ENCODE measurements at regions not wholly inside any gene's neighbourhood (a gene's known extent, or its start where the extent isn't known, plus 50 kb on each side); places are given as distances from the start of the nearest gene placed in this dataset.

DNA sequence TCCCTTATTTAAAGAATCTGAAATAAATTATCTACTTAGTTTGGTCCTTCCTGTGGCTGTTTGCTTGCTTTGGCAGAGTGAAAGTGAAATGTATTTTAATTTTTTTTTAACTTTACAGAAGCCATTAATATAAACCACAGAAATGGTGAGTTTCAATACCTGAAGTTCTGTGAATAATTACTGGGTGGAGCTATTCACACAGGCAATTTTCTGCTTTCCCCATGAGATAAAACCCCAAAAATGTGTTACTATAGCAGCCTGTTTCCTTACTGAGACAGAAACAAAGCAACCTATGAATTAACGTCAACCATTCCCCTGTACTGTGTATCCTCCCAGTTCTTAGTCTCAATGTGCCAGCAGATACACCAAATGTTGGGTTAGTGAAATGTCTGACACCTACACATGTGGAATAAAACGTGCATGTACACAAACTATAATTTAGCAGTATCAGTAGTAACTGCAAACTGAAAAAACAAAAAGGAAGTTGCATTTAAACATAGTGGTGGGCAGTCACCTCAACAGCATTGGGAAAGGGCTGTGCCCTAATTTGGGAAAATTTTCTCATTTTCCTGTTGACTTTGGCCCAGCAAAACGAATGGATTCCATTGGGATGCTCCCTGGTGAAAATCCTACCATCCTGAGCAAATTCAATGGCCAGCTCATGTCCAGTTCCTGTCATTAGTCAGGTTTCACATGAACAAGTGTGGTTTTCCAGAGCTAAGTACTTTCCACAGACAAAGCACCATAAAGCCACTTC, 73.1 kb upstream of the RMDN2 start:
- Histone ChIP-seq H3K4me1 (no peaks in the 10 kb centered on the region), H3K36me3 (replicated peaks) (no peaks in the 10 kb centered on the region), H3K9me3 (no peaks in the 10 kb centered on the region; the same call in 1 of the 2 replicates), H3K4me3 (no peak overlapping the region), H3K27me3 (ENCODE audit: low read depth) (no peaks in the 10 kb centered on the region; the same call in 1 of the 2 replicates)
- in situ Hi-C loops (cut with MboI; ENCODE audit: low sequenced_read_pairs): no loop called here
- DNase-seq (ENCODE audit: low spot score in 2 of 2): no peak

GRCh38 chr2:37852585-37853014, 72.5 kb upstream of the RMDN2 start:
- no peaks in the 10 kb centered on the region for H3K36me3 ChIP-seq (replicated peaks)
- in situ Hi-C loops (cut with MboI; ENCODE audit: low sequenced_read_pairs): no loop called here
- H3K27me3 ChIP-seq (ENCODE audit: low read depth): no peaks in the 10 kb centered on the region; the same call in 1 of the 2 replicates
- DNase-seq (ENCODE audit: low spot score in 2 of 2): no peak
- H3K9me3 ChIP-seq: no peaks in the 10 kb centered on the region; the same call in 1 of the 2 replicates
- no peak overlapping the region for H3K4me3 ChIP-seq
- no peaks in the 10 kb centered on the region for H3K4me1 ChIP-seq

- in situ Hi-C loops (cut with MboI; ENCODE audit: low sequenced_read_pairs): no loop called here
- H3K9me3 ChIP-seq: no peaks in the 10 kb centered on the region
- no peak for DNase-seq (ENCODE audit: low spot score in 2 of 2)
- no peaks in the 10 kb centered on the region; the same call in 1 of the 2 replicates for H3K27me3 ChIP-seq (ENCODE audit: low read depth)
- H3K36me3 ChIP-seq (replicated peaks): no peaks in the 10 kb centered on the region
- no peaks in the 10 kb centered on the region for H3K4me1 ChIP-seq
- no peak overlapping the region for H3K4me3 ChIP-seq
These were observed 70.3 kb upstream of the RMDN2 start for GRCh38 chr2:37854676-37855282.

DNA sequence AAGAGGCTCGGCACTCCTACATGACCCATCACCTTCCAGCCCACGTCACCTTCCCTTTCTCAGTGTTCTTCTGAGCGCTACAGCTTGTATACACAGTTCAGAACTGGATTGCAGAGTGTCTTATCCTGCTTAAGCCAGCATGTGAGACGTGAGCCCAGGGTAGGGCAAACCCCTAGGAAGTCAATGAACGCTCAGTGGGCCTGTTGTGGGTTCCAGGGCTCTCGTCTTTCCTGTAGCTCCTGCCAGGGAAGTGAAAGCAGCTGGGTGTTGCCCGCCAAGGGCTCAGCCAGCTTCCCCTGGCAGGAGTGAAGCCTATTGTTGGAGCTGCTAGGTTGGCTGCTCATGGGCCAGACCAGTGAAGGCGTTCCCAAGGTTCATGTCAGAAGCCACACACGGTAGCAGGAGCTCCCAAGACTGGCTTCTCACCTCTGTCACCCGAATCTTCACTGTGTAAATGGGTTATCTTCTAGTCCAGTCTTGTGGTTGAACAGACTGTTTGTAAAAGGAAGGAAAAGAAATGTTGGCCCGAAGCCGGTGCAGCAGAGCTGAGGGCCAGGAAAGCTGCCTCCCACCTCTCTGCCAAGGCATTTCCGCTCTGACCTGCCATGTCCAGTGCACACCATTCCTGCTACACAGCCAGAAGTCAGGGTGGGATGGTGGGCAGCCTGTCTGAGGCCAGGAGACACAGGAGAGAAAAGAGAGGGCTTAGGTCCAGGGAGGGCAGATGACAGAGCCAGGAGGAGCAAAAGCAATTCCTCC, 69.6 kb upstream of the RMDN2 start:
- no peaks in the 10 kb centered on the region; the same call in 1 of the 2 replicates for H3K27me3 ChIP-seq (ENCODE audit: low read depth)
- no peak overlapping the region for H3K4me3 ChIP-seq
- H3K9me3 ChIP-seq: no peaks in the 10 kb centered on the region
- in situ Hi-C loops (cut with MboI; ENCODE audit: low sequenced_read_pairs): no loop called here
- H3K4me1 ChIP-seq: no peaks in the 10 kb centered on the region
- no peak for DNase-seq (ENCODE audit: low spot score in 2 of 2)
- H3K36me3 ChIP-seq (replicated peaks): no peaks in the 10 kb centered on the region

GRCh38 chr2:37856101-37856751, 68.9 kb upstream of the RMDN2 start:
- Histone ChIP-seq H3K9me3 (no peaks in the 10 kb centered on the region), H3K27me3 (ENCODE audit: low read depth) (no peaks in the 10 kb centered on the region; the same call in 1 of the 2 replicates), H3K4me3 (no peak overlapping the region), H3K36me3 (replicated peaks) (no peaks in the 10 kb centered on the region), H3K4me1 (no peaks in the 10 kb centered on the region)
- DNase-seq (ENCODE audit: low spot score in 2 of 2): no peak
- in situ Hi-C loops (cut with MboI; ENCODE audit: low sequenced_read_pairs): no loop called here

DNA sequence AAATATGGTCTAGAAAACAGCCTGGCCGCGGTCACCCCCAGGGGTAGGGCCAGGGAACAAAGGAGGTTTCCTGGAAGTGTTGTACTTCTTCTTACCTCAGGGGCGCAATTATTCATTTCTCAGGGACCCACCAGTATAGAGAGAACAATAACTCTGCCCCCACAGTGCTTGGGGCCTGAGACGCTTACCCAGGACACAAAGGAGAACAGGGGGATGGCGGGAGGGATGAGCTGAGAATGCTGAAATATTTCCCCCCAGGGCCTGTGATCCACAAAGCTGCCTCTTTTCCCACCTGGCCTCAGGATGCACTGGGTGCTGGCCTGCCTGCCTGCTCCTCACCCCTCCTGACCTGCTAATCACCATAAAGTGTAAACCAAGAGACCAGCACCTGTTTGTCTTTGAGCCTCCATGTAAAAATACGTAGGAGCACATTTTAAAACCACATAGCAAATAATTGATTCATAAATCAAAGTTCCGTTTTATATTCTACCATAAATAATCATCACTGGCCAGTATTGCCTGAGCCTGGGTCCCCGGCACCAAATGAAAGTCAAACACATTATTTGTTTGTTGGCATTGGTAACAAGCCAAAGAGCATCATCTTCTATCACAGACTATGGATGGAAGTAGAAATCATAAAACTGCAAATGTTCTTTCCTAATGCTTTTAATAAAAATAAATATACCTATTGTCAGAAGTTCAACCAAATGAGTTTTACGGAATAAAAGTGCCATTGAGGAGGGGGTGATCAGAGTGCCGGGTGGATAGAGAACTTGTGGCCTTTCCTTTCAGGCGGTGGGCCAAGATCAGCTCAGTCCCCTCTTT, 67.3 kb upstream of the RMDN2 start:
- Histone ChIP-seq H3K9me3 (no peaks in the 10 kb centered on the region), H3K27me3 (ENCODE audit: low read depth) (no peaks in the 10 kb centered on the region; the same call in 1 of the 2 replicates), H3K36me3 (replicated peaks) (no peaks in the 10 kb centered on the region), H3K4me3 (no peak overlapping the region), H3K4me1 (no peaks in the 10 kb centered on the region)
- DNase-seq (ENCODE audit: low spot score in 2 of 2): no peak
- in situ Hi-C loops (cut with MboI; ENCODE audit: low sequenced_read_pairs): no loop called here

DNA sequence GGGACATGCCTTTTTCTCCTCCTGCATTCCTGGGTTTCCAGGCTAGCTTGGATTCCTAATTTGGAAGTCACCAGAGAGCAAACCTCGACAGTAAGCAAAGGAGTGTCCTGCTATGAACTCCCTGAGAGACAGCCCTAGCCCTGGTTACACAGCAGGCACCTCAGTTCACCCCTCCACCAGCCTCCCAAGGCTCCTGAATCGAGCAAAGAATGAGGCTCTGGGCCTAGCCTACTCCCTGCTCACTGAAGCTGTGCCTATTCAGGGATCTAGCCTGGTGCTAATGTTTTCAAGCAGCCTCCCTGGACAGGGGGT, 66.7 kb upstream of the RMDN2 start:
- Histone ChIP-seq H3K36me3 (replicated peaks) (no peaks in the 10 kb centered on the region), H3K4me1 (no peaks in the 10 kb centered on the region), H3K9me3 (no peaks in the 10 kb centered on the region), H3K27me3 (ENCODE audit: low read depth) (no peaks in the 10 kb centered on the region; the same call in 1 of the 2 replicates), H3K4me3 (no peak overlapping the region)
- in situ Hi-C loops (cut with MboI; ENCODE audit: low sequenced_read_pairs): no loop called here
- DNase-seq (ENCODE audit: low spot score in 2 of 2): no peak

DNA sequence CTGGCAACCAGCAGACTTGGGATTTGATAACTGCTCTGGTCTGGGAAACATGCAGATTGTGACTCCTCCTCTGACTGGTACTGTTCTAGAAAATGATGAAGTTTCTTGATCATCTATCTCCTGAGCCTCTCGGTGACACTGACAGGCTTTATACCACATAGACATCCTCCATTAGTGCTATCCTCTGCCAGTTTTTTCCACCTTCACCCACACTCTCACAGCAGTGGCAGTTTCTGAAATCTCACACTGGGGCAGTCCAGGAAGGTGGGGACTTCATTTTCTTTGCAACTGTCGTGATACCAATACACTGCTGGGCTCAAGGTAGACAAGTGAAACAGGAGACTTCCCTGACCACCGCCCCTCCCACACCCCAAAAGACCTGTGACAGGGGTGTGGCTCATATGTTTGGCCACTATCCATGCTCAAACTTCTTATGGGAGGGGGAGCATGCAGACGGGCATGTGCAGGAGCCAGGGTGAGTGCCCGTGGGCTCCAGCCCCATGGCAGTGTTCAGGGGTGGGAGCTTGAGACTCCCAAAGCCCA, 66.3 kb upstream of the RMDN2 start:
- H3K4me3 ChIP-seq: no peak overlapping the region
- DNase-seq (ENCODE audit: low spot score in 2 of 2): no peak
- H3K9me3 ChIP-seq: no peaks in the 10 kb centered on the region
- H3K27me3 ChIP-seq (ENCODE audit: low read depth): no peaks in the 10 kb centered on the region; the same call in 1 of the 2 replicates
- H3K36me3 ChIP-seq (replicated peaks): no peaks in the 10 kb centered on the region
- in situ Hi-C loops (cut with MboI; ENCODE audit: low sequenced_read_pairs): no loop called here
- no peaks in the 10 kb centered on the region for H3K4me1 ChIP-seq

DNA sequence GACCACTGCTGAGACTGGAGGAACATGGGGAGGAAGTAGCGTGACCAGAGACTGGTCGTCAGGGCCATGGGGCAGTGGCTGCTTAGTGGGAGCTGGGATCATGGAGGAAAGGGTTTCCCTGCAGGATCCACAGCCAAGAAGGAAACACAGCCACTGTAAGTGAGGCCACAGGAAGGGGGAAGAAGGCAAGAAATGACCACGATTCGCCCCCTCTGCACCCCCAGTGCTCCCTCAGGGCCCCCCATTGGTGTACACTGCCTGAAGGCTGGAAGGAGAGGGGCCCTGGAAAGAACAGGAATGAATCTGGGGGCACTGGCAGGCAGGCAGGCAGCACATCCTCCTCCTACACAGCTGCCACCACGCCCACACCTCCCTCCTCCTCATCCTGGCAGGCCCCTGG, 62.5 kb upstream of the RMDN2 start:
- Histone ChIP-seq H3K4me1 (no peaks in the 10 kb centered on the region), H3K9me3 (no peaks in the 10 kb centered on the region), H3K36me3 (replicated peaks) (no peaks in the 10 kb centered on the region), H3K4me3 (no peak overlapping the region), H3K27me3 (ENCODE audit: low read depth) (0 out of 2 replicates have a peak, but pooled peaks cover 2% of the 10 kb centered on the region)
- in situ Hi-C loops (cut with MboI; ENCODE audit: low sequenced_read_pairs): no loop called here
- DNase-seq (ENCODE audit: low spot score in 2 of 2): no peak

DNA sequence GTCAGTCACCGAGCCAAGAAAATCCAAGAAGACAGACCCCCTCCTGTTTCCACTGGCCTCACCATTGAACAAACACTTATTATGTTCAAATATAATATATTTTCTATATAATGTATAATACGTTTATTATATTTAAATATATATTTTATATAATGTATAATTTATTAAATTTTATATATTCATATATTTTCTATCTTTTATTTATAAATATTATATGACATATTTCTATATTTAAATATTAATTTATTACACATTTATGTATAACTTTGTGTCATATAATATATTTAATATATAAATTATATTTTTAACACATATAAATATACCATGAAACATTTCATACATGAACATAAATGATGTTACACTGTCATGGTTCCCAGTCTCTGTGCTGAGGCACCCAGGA, 60.9 kb upstream of the RMDN2 start:
- H3K36me3 ChIP-seq (replicated peaks): no peaks in the 10 kb centered on the region
- 0 out of 2 replicates have a peak, but pooled peaks cover 2% of the 10 kb centered on the region for H3K27me3 ChIP-seq (ENCODE audit: low read depth)
- DNase-seq (ENCODE audit: low spot score in 2 of 2): no peak
- H3K9me3 ChIP-seq: no peaks in the 10 kb centered on the region
- no peak overlapping the region for H3K4me3 ChIP-seq
- in situ Hi-C loops (cut with MboI; ENCODE audit: low sequenced_read_pairs): no loop called here
- no peaks in the 10 kb centered on the region for H3K4me1 ChIP-seq

DNA sequence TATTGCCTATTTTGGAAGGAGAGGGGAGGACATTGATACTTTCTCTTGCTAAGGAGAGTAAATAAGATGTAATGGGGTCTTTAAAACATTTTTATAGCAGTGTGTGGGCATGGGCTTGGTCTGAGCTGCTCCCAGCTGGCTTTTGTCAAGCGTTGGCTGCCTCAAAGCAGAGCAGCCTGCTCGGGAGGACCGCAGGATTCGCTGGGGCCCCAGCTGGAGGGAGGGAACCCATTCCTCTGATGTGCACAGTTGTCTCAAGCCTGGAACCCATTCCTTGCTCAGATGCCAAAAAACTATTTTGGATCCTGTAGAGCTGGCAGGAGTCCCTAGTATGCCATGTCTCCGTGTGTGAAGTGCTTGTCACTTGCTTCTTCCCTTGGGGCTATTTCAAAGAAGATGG, 59.4 kb upstream of the RMDN2 start:
- DNase-seq (ENCODE audit: low spot score in 2 of 2): no peak
- Histone ChIP-seq H3K4me1 (no peaks in the 10 kb centered on the region), H3K27me3 (ENCODE audit: low read depth) (0 out of 2 replicates have a peak, but pooled peaks cover 2% of the 10 kb centered on the region), H3K9me3 (no peaks in the 10 kb centered on the region), H3K36me3 (replicated peaks) (no peaks in the 10 kb centered on the region), H3K4me3 (no peak overlapping the region)
- in situ Hi-C loops (cut with MboI; ENCODE audit: low sequenced_read_pairs): no loop called here

- DNase-seq (ENCODE audit: low spot score in 2 of 2): no peak
- H3K4me1 ChIP-seq: no peaks in the 10 kb centered on the region
- in situ Hi-C loops (cut with MboI; ENCODE audit: low sequenced_read_pairs): no loop called here
- H3K4me3 ChIP-seq: no peak overlapping the region
- no peaks in the 10 kb centered on the region for H3K36me3 ChIP-seq (replicated peaks)
- no peaks in the 10 kb centered on the region for H3K9me3 ChIP-seq
- 0 out of 2 replicates have a peak, but pooled peaks cover 2% of the 10 kb centered on the region for H3K27me3 ChIP-seq (ENCODE audit: low read depth)
These were observed 58.7 kb upstream of the RMDN2 start for GRCh38 chr2:37866171-37866934.

Data from HAP-1 (cell line).